ENCODE measurements at regions not wholly inside any gene's neighbourhood (a gene's known extent, or its start where the extent isn't known, plus 50 kb on each side); places are given as distances from the start of the nearest gene placed in this dataset.
"Not testable (repeated sequence)": the region's sequence is repeated elsewhere in the genome, so short reads cannot be mapped to it uniquely, and the experiment has no call there.

- peak; percentile 79 for TF ChIP-seq CTCF (IDR thresholded peaks at IDR 0.05)
- peaks cover 2% of the 10 kb centered on the region for H3K4me1 Mint-ChIP-seq
- no peak overlapping the region for H3K4me3 Mint-ChIP-seq
- Histone ChIP-seq H3K79me2 (ENCODE audit: insufficient read depth, low read length) (no peaks in the 10 kb centered on the region), H3K9me3 (replicated peaks in 1 of 2; ENCODE audit: control insufficient read depth in 1 of 2, insufficient read depth in 1 of 2, low read length in 2 of 2) (no peaks in the 10 kb centered on the region), H3K4me3 (replicated peaks in 1 of 3; ENCODE audit: low read depth in 2 of 3, low read length in 3 of 3) (no peak overlapping the region), H3K9ac (ENCODE audit: insufficient read depth, low read length, poor library complexity, severe bottlenecking) (no peak overlapping the region), H3K4me1 (ENCODE audit: control insufficient read depth in 1 of 2, insufficient read depth in 2 of 2, low read length in 2 of 2) (no peaks in the 10 kb centered on the region), H4K20me1 (ENCODE audit: insufficient read depth, low read length) (no peaks in the 10 kb centered on the region), H3K27ac (ENCODE audit: low read depth in 1 of 2, low read length in 2 of 2) (no peak overlapping the region), H3K4me2 (replicated peaks; ENCODE audit: extremely low read depth, low read length, poor library complexity, severe bottlenecking) (no peak overlapping the region), H3K36me3 (replicated peaks in 1 of 2; ENCODE audit: control insufficient read depth in 1 of 2, insufficient read depth in 2 of 2, low read length in 2 of 2) (no peaks in the 10 kb centered on the region), H2AFZ (ENCODE audit: insufficient read depth, low read depth, low read length, poor library complexity, severe bottlenecking) (no peak overlapping the region), H3K27me3 (ENCODE audit: control insufficient read depth in 2 of 2, insufficient read depth in 2 of 2, low read length in 2 of 2) (peaks cover 2 to 3% of the 10 kb centered on the region in 2 donors)
- H3K27me3 Mint-ChIP-seq (ENCODE audit: low read depth in 3 of 3), result peaks cover 14 to 21% (median 16%) of the 10 kb centered on the region in 3 donors
- WGBS (ENCODE audit: insufficient coverage), result 100% methylated on average over 1 of the region's 3 CpGs
- no peaks in the 10 kb centered on the region for H3K36me3 Mint-ChIP-seq
- no peaks in the 10 kb centered on the region for H3K9me3 Mint-ChIP-seq
- intact Hi-C loops (cut with micrococcal nuclease), result loop anchor here (5.0 kb wide), 1 partner anchor 463 kb away; no protein-coding TSS in a partner anchor
- no peak overlapping the region for H3K27ac Mint-ChIP-seq
- DNase-seq, result peak; percentile 5 to 27 (median 12)
Measured at GRCh38 chr7:148503900-148504487, 86.6 kb upstream of the C7orf33 start.

- Histone ChIP-seq H3K4me3 (replicated peaks in 1 of 3; ENCODE audit: low read depth in 2 of 3, low read length in 3 of 3) (no peak overlapping the region), H2AFZ (ENCODE audit: insufficient read depth, low read depth, low read length, poor library complexity, severe bottlenecking) (no peak overlapping the region), H3K4me1 (ENCODE audit: control insufficient read depth in 1 of 2, insufficient read depth in 2 of 2, low read length in 2 of 2) (no peaks in the 10 kb centered on the region), H3K9ac (ENCODE audit: insufficient read depth, low read length, poor library complexity, severe bottlenecking) (no peak overlapping the region), H4K20me1 (ENCODE audit: insufficient read depth, low read length) (no peaks in the 10 kb centered on the region), H3K27ac (ENCODE audit: low read depth in 1 of 2, low read length in 2 of 2) (no peak overlapping the region), H3K4me2 (replicated peaks; ENCODE audit: extremely low read depth, low read length, poor library complexity, severe bottlenecking) (no peak overlapping the region), H3K27me3 (ENCODE audit: control insufficient read depth in 2 of 2, insufficient read depth in 2 of 2, low read length in 2 of 2) (peaks cover 0 to 2% of the 10 kb centered on the region in 2 donors), H3K79me2 (ENCODE audit: insufficient read depth, low read length) (no peaks in the 10 kb centered on the region), H3K9me3 (replicated peaks in 1 of 2; ENCODE audit: control insufficient read depth in 1 of 2, insufficient read depth in 1 of 2, low read length in 2 of 2) (no peaks in the 10 kb centered on the region), H3K36me3 (replicated peaks in 1 of 2; ENCODE audit: control insufficient read depth in 1 of 2, insufficient read depth in 2 of 2, low read length in 2 of 2) (no peaks in the 10 kb centered on the region)
- intact Hi-C loops (cut with micrococcal nuclease), result no loop called here
- peaks cover 7 to 16% (median 9%) of the 10 kb centered on the region in 3 donors for H3K27me3 Mint-ChIP-seq (ENCODE audit: low read depth in 3 of 3)
- no peak for TF ChIP-seq CTCF (IDR thresholded peaks at IDR 0.05)
- H3K4me1 Mint-ChIP-seq, result peaks cover 2% of the 10 kb centered on the region
- no peak overlapping the region for H3K27ac Mint-ChIP-seq
- no peaks in the 10 kb centered on the region for H3K36me3 Mint-ChIP-seq
- no peak overlapping the region for H3K4me3 Mint-ChIP-seq
- 95% methylated on average over 6 of the region's 7 CpGs for WGBS (ENCODE audit: insufficient coverage)
- DNase-seq, result no peak
- H3K9me3 Mint-ChIP-seq, result no peaks in the 10 kb centered on the region
Measured at GRCh38 chr7:148505645-148506375, 84.8 kb upstream of the C7orf33 start.

GRCh38 chr7:148507064-148507573 is 83.4 kb upstream of the C7orf33 start:
- H3K4me1 Mint-ChIP-seq; H3K4me2 ChIP-seq (replicated peaks; ENCODE audit: extremely low read depth, low read length, poor library complexity, severe bottlenecking); H3K4me1 ChIP-seq (ENCODE audit: control insufficient read depth in 1 of 2, insufficient read depth in 2 of 2, low read length in 2 of 2); H3K27ac ChIP-seq (ENCODE audit: low read depth in 1 of 2, low read length in 2 of 2); H4K20me1 ChIP-seq (ENCODE audit: insufficient read depth, low read length); intact Hi-C loops (cut with micrococcal nuclease); H3K79me2 ChIP-seq (ENCODE audit: insufficient read depth, low read length); H3K9me3 ChIP-seq (replicated peaks in 1 of 2; ENCODE audit: control insufficient read depth in 1 of 2, insufficient read depth in 1 of 2, low read length in 2 of 2); H3K27me3 Mint-ChIP-seq (ENCODE audit: low read depth in 3 of 3); H3K27ac Mint-ChIP-seq; H3K27me3 ChIP-seq (ENCODE audit: control insufficient read depth in 2 of 2, insufficient read depth in 2 of 2, low read length in 2 of 2); H3K4me3 Mint-ChIP-seq; H3K4me3 ChIP-seq (replicated peaks in 1 of 3; ENCODE audit: low read depth in 2 of 3, low read length in 3 of 3); H3K9ac ChIP-seq (ENCODE audit: insufficient read depth, low read length, poor library complexity, severe bottlenecking); H3K9me3 Mint-ChIP-seq; DNase-seq; H3K36me3 ChIP-seq (replicated peaks in 1 of 2; ENCODE audit: control insufficient read depth in 1 of 2, insufficient read depth in 2 of 2, low read length in 2 of 2); H3K36me3 Mint-ChIP-seq; H2AFZ ChIP-seq (ENCODE audit: insufficient read depth, low read depth, low read length, poor library complexity, severe bottlenecking): not testable (repeated sequence)
- 93% methylated on average over 3 of the region's 7 CpGs for WGBS (ENCODE audit: insufficient coverage)

All from CD14-positive monocyte (primary cell).